PC-3 (cell line): ENCODE measurements at regions not wholly inside any gene's neighbourhood (a gene's known extent, or its start where the extent isn't known, plus 50 kb on each side); places are given as distances from the start of the nearest gene placed in this dataset.

ENCODE experiments used
- ATAC-seq: fragments of 200-7000 bp; cut with Tn5 transposase; 2 replicates; pipeline ENCODE4 v1.9.1; 2020; ENCODE audit warnings: mild to moderate bottlenecking, moderate library complexity
- BruUV-seq: library from RNA; stranded (reverse); fragments of 400-500 nt; replicated peaks from 2 replicates; lab custom pipeline; 2021; lab: Mats Ljungman, UMichigan
- CTCF ChIA-PET: fragments of 300-600 bp; sonication (Branson Sonifier 250); formaldehyde crosslinking; loops from one replicate; lab custom pipeline; 2022; ENCODE audit warnings: antibody characterized with exemption; lab: Charles Lee
- POLR2A ChIA-PET: fragments of 300-600 bp; sonication (Branson Sonifier 250); formaldehyde crosslinking; loops from one replicate; lab custom pipeline; 2022; ENCODE audit warnings: antibody characterized with exemption; ENCODE audit not compliant: unreplicated experiment; lab: Charles Lee
- DNase-seq: peaks from one replicate; pipeline ENCODE4 v3.0.0-alpha.2; 2015
- H2AFZ ChIP-seq: fragments of 300-600 bp; sonication (generic); 2 replicates; pipeline ENCODE4 v1.6.0; 2016; ENCODE audit warnings: antibody characterized with exemption, low read length
- H3F3A ChIP-seq: fragments of 300-600 bp; sonication (generic); one replicate; pipeline ENCODE4 v1.6.0; 2017; ENCODE audit warnings: antibody characterized with exemption, low read length, control low read depth, mild to moderate bottlenecking; ENCODE audit not compliant: unreplicated experiment
- H3K27ac ChIP-seq: fragments of 300-600 bp; sonication (generic); 2 replicates; pipeline ENCODE4 v1.5.1; 2016; ENCODE audit warnings: mild to moderate bottlenecking, low read length
- H3K27me3 ChIP-seq: fragments of 300-600 bp; sonication (generic); 2 replicates; pipeline ENCODE4 v1.6.1; 2016; ENCODE audit warnings: low read length, mixed read lengths
- H3K36me3 ChIP-seq: fragments of 300-600 bp; sonication (generic); 2 replicates; pipeline ENCODE4 v1.6.1; 2016; ENCODE audit warnings: low read depth, mixed run types, low read length, mixed read lengths
- H3K4me1 ChIP-seq: fragments of 300-600 bp; sonication (generic); 2 replicates; pipeline ENCODE4 v1.5.1; 2016; ENCODE audit warnings: low read length; ENCODE audit not compliant: insufficient read depth
- H3K4me2 ChIP-seq: fragments of 300-600 bp; sonication (generic); 2 replicates; pipeline ENCODE4 v1.6.0; 2016; ENCODE audit warnings: low read length
- H3K4me3 ChIP-seq: fragments of 300-600 bp; sonication (generic); 2 replicates; pipeline ENCODE4 v1.5.1; 2016; ENCODE audit warnings: mild to moderate bottlenecking, low read length, mixed read lengths
- H3K79me2 ChIP-seq: fragments of 300-600 bp; sonication (generic); 2 replicates; pipeline ENCODE4 v1.6.1; 2017; ENCODE audit warnings: low read length, mixed read lengths
- H3K9ac ChIP-seq: fragments of 300-600 bp; sonication (generic); 2 replicates; pipeline ENCODE4 v1.6.0; 2016; ENCODE audit warnings: mild to moderate bottlenecking, low read length
- H3K9me2 ChIP-seq: fragments of 300-600 bp; sonication (generic); replicated peaks from 2 replicates; pipeline ENCODE4 v1.6.1; 2016; ENCODE audit warnings: mixed run types, low read length, mixed read lengths
- H3K9me3 ChIP-seq: fragments of 300-600 bp; sonication (generic); 2 replicates; pipeline ENCODE4 v1.6.1; 2016; ENCODE audit warnings: low read length, mixed read lengths
- H4K20me1 ChIP-seq: fragments of 300-600 bp; sonication (generic); 2 replicates; pipeline ENCODE4 v1.6.1; 2016; ENCODE audit warnings: low read length, mixed read lengths
- EZH2 ChIP-seq: fragments of 300-600 bp; sonication (generic); IDR thresholded peaks from one replicate; pipeline ENCODE4 v1.6.1; 2017; ENCODE audit warnings: antibody characterized with exemption, mild to moderate bottlenecking, low read length; ENCODE audit not compliant: unreplicated experiment
- EZH2phosphoT487 ChIP-seq: fragments of 300-600 bp; sonication (generic); IDR thresholded peaks from 2 replicates; pipeline ENCODE4 v1.6.1; 2018; ENCODE audit warnings: mild to moderate bottlenecking, antibody characterized with exemption, low read length, borderline replicate concordance
- intact Hi-C: fragments of 100-400 bp; cut with micrococcal nuclease; formaldehyde crosslinking; loops from 2 replicates; pipeline ENCODE4 v1.9.0; 2023
- TF ChIP-seq, protein P1 (sequence below): fragments of 300-600 bp; sonication (generic); conservative IDR thresholded peaks from 2 replicates; pipeline ENCODE4 v1.5.1; 2017; ENCODE audit warnings: antibody characterized with exemption, low read depth, mild to moderate bottlenecking, low read length

DNA sequence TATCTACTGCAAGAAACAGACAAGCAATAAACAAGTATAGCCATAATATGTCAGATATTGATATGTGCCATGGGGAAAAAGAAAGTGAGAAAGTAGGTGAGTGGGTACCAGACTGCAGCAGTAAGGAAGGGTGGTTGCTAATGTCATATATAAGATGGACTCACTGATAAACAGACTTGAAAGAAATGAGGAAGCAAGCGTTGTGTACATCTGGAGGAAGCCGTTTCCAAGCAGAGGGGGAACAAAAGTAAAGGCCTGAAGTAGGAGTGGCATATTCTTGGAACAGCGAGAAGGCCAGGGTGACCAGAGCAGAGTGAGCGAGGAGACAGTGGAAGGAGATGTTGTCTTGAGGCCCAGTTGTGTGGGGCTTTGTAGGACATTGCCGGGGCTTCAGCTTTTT, 142.2 kb upstream of the MAP3K1 start:
- no peaks in the 10 kb centered on the region for H3K27me3 ChIP-seq
- H3K27ac ChIP-seq: no peak overlapping the region
- no peaks in the 10 kb centered on the region for H4K20me1 ChIP-seq
- no peaks in the 10 kb centered on the region for H3F3A ChIP-seq
- peaks cover 52% of the 10 kb centered on the region for H3K4me1 ChIP-seq
- no peaks in the 10 kb centered on the region for H3K9me2 ChIP-seq
- BruUV-seq: no TSS peak
- no peak overlapping the region for H3K9ac ChIP-seq
- H3K9me3 ChIP-seq: no peaks in the 10 kb centered on the region
- no peaks in the 10 kb centered on the region for H3K36me3 ChIP-seq
- no peak overlapping the region for H3K4me2 ChIP-seq
- ATAC-seq: no peak
- DNase-seq: no peak
- no peaks in the 10 kb centered on the region for H3K79me2 ChIP-seq
- intact Hi-C loops: no loop called here
- TF ChIP-seq EZH2phosphoT487 (no peak), EZH2 (no peak)
- TF ChIP-seq, protein P1, sequence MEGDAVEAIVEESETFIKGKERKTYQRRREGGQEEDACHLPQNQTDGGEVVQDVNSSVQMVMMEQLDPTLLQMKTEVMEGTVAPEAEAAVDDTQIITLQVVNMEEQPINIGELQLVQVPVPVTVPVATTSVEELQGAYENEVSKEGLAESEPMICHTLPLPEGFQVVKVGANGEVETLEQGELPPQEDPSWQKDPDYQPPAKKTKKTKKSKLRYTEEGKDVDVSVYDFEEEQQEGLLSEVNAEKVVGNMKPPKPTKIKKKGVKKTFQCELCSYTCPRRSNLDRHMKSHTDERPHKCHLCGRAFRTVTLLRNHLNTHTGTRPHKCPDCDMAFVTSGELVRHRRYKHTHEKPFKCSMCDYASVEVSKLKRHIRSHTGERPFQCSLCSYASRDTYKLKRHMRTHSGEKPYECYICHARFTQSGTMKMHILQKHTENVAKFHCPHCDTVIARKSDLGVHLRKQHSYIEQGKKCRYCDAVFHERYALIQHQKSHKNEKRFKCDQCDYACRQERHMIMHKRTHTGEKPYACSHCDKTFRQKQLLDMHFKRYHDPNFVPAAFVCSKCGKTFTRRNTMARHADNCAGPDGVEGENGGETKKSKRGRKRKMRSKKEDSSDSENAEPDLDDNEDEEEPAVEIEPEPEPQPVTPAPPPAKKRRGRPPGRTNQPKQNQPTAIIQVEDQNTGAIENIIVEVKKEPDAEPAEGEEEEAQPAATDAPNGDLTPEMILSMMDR: no peak
- POLR2A ChIA-PET: no interaction called here
- CTCF ChIA-PET: no interaction called here
- no peak overlapping the region for H3K4me3 ChIP-seq
- H2AFZ ChIP-seq: no peak overlapping the region

DNA sequence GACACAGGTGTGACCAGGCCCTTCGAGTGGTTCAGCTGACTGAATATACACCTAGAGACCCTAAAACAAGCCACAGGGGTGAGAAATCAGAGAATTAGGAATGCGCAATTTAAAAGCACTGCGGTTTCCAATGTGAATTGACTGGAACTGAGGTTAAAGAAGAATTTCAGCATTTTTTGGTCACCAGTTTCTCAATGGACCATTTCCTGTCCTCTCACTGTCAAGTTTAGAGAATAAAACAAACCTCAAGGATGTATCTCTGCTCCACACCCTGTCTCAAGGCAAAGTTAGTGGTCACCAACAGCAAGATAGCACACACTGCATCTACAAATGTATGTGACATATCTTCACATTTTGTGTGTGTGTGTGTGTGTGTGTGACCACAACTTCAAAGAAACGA, 143.8 kb upstream of the MAP3K1 start:
- peaks cover 51% of the 10 kb centered on the region for H3K4me1 ChIP-seq
- H4K20me1 ChIP-seq: no peaks in the 10 kb centered on the region
- H2AFZ ChIP-seq: no peak overlapping the region
- no peak overlapping the region; the same call in 1 of the 2 replicates for H3K4me3 ChIP-seq
- no peaks in the 10 kb centered on the region for H3K9me2 ChIP-seq
- intact Hi-C loops: no loop called here
- no peak for ATAC-seq
- H3K9me3 ChIP-seq: no peaks in the 10 kb centered on the region
- H3K27me3 ChIP-seq: no peaks in the 10 kb centered on the region
- peak overlapping the region; percentile 50 for H3K9ac ChIP-seq
- DNase-seq: peak; percentile 31
- no TSS peak for BruUV-seq
- peak overlapping the region; percentile 91 for H3K27ac ChIP-seq
- ChIA-PET POLR2A (no interaction called here), CTCF (no interaction called here)
- H3K36me3 ChIP-seq: no peaks in the 10 kb centered on the region
- TF ChIP-seq EZH2 (no peak), EZH2phosphoT487 (no peak)
- TF ChIP-seq, protein P1: no peak
- H3K79me2 ChIP-seq: no peaks in the 10 kb centered on the region
- H3K4me2 ChIP-seq: peak overlapping the region; percentile 67
- H3F3A ChIP-seq: no peaks in the 10 kb centered on the region

DNA sequence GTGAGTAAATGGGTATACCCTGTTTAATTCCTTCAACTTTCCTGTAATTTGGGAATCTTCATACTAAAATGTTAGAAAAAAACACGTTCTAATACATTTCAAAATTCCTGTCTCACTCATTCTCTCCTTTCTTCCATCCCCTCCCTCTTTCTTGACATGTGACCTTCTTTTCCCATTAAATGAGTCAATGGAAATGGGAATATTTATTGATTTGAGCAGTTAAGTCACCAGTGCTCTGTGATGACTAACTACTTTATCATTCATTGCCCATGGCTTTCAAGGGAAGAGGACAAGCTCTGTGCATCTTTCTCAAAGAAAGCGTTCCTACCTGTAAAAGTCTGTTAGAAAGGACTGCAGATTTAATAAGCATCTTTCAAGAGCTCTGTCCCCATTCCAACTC, 144.4 kb upstream of the MAP3K1 start:
- H4K20me1 ChIP-seq: no peaks in the 10 kb centered on the region
- BruUV-seq: no TSS peak
- no peak overlapping the region for H2AFZ ChIP-seq
- H3K36me3 ChIP-seq: no peaks in the 10 kb centered on the region
- H3K9me2 ChIP-seq: no peaks in the 10 kb centered on the region
- POLR2A ChIA-PET: no interaction called here
- H3K4me3 ChIP-seq: peak overlapping the region; percentile 29; the same call in 1 of the 2 replicates
- H3K9me3 ChIP-seq: no peaks in the 10 kb centered on the region
- H3K4me1 ChIP-seq: peaks cover 45% of the 10 kb centered on the region
- no peak for TF ChIP-seq EZH2
- TF ChIP-seq, protein P1: no peak
- TF ChIP-seq EZH2phosphoT487: no peak
- CTCF ChIA-PET: no interaction called here
- ATAC-seq (peak; percentile 38), DNase-seq (peak; percentile 75)
- no peaks in the 10 kb centered on the region for H3K79me2 ChIP-seq
- no peaks in the 10 kb centered on the region for H3F3A ChIP-seq
- H3K4me2 ChIP-seq: peak overlapping the region; percentile 67
- no peaks in the 10 kb centered on the region for H3K27me3 ChIP-seq
- peak overlapping the region; percentile 91 for H3K27ac ChIP-seq
- peak overlapping the region; percentile 78 for H3K9ac ChIP-seq
- intact Hi-C loops: no loop called here
